AG09319 (cell line): ENCODE measurements at regions not wholly inside any gene's neighbourhood (a gene's known extent, or its start where the extent isn't known, plus 50 kb on each side); places are given as distances from the start of the nearest gene placed in this dataset.

Experiments
- DNase-seq: peaks from one replicate; pipeline ENCODE4 v3.0.0-alpha.2; 2010; ENCODE audit warnings: low read depth; ENCODE audit errors: extremely low read depth
- CTCF ChIP-seq: IDR thresholded peaks from 2 replicates; pipeline ENCODE4 v1.5.1; 2011; ENCODE audit warnings: low read depth, mild to moderate bottlenecking, inconsistent platforms, low read length, moderate library complexity

GRCh38 chrX:10893976-10894375, 217.2 kb upstream of the HCCS start:
- DNase-seq = no peak
- TF ChIP-seq CTCF = no peak

- no peak for TF ChIP-seq CTCF
- no peak for DNase-seq
Observed at GRCh38 chrX:10897768-10898167, 213.4 kb upstream of the HCCS start.

GRCh38 chrX:10900585-10901289, 210.4 kb upstream of the HCCS start:
- DNase-seq = no peak
- no peak for TF ChIP-seq CTCF

- no peak for TF ChIP-seq CTCF
- DNase-seq = no peak
Observed at GRCh38 chrX:10901290-10901633, 209.9 kb upstream of the HCCS start.

- no peak for TF ChIP-seq CTCF
- DNase-seq = no peak
Observed at GRCh38 chrX:10902001-10902400, 209.1 kb upstream of the HCCS start.

GRCh38 chrX:10903523-10903922, 207.6 kb upstream of the HCCS start:
- no peak for TF ChIP-seq CTCF
- no peak for DNase-seq

- TF ChIP-seq CTCF = no peak
- DNase-seq = no peak
Observed at GRCh38 chrX:10904220-10904619, 206.9 kb upstream of the HCCS start.
